ENCODE measurements at regions not wholly inside any gene's neighbourhood (a gene's known extent, or its start where the extent isn't known, plus 50 kb on each side); places are given as distances from the start of the nearest gene placed in this dataset.
A peak's percentile ranks its signal among the peaks of the same experiment; 100 is the strongest.

DNA sequence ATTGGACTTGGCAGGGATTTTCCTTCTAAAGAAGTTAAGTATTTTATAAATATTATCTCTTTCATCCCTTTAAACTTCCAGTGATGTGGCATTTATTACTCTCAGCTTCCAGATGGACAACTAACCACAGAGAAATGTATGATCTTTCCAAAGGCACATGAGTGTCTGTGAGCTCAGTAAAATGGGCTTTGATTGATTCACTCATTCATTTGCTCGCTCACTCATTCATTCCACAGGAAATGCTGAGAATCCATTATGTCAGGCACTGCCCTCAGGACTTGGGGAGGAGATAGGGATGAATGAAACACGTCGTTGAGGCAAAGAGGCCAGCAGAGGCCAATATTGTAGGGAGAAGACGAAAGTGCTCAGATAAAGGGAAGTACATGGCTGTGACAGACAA is 359.3 kb downstream of the EFNB2 start:
- no peak for DNase-seq

GRCh38 chr13:106173891-106174610 is 361.4 kb downstream of the EFNB2 start:
- DNase-seq, result no peak

GRCh38 chr13:106173346-106173745 is 362.1 kb downstream of the EFNB2 start:
- no peak for DNase-seq

DNA sequence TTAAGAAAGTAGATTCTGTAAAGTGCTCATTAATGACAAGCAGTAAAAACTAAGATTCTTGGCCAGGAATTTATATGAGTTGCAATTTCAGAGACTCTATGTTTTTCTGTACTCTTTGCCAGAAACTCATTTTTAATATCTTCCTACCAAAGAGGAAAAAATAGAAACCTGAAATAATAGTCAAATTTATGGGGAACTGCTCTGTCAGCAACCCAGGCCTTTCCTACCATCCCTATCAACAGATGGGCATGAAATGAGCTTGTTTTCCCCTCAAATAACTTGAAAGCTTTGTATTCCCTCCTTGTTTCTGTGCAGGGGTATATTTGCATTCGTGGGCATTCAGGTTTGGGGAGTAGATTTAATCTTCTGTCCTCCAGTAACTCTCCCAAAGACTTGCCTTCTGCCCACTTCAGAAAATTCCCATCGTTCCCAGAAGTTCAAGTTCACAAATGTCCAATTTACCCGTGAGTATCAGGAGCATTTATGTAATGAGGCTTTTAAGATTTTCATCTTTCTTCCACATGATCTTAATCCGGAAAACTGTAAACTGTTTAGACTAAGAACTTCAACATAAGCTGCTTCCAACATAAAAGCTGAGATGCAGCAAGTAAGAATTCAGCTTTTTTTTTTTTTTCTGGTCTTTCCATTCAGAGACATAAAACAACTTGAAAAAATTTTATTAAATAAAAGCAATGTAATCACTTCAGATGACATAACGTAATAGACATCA is 363.1 kb downstream of the EFNB2 start:
- DNase-seq, result no peak

DNA sequence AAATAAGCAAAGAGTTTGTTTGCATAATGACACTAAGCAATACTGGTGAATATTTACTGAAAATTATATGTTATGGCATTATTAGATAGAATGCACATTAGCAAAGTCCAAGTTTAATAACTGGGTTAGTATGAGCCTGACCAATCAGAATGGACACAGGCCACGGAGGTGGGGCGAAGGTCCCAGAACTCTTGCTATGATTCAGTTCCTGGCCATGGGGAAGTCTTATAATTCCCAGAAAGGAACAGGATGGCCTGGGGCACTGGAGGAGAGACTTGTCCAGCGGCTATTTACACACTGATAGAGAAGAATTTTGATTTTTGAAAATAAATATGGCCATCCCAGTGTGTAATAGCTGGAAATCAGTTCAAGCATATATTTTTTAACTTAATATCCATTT is 372.0 kb downstream of the EFNB2 start:
- DNase-seq, result no peak

DNA sequence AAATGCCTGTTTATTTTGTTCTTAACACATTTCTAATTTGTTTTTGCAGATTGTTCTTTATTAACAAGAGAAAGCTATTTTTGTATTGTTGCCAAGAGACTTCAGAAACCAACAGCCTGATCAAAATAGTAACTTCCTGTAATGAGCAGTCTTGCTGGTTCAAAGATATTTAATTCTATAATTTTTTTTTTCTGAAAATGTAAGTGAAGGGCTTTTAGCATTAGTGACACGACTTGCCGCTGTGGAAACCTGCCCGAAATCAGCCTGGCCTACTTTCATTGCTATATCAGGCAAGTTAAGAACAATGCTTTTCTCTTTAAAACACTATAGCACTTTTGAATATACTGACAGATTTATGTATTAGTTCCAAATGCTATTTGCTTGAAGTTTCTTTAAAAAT is 374.3 kb downstream of the EFNB2 start:
- DNase-seq, result no peak

DNA sequence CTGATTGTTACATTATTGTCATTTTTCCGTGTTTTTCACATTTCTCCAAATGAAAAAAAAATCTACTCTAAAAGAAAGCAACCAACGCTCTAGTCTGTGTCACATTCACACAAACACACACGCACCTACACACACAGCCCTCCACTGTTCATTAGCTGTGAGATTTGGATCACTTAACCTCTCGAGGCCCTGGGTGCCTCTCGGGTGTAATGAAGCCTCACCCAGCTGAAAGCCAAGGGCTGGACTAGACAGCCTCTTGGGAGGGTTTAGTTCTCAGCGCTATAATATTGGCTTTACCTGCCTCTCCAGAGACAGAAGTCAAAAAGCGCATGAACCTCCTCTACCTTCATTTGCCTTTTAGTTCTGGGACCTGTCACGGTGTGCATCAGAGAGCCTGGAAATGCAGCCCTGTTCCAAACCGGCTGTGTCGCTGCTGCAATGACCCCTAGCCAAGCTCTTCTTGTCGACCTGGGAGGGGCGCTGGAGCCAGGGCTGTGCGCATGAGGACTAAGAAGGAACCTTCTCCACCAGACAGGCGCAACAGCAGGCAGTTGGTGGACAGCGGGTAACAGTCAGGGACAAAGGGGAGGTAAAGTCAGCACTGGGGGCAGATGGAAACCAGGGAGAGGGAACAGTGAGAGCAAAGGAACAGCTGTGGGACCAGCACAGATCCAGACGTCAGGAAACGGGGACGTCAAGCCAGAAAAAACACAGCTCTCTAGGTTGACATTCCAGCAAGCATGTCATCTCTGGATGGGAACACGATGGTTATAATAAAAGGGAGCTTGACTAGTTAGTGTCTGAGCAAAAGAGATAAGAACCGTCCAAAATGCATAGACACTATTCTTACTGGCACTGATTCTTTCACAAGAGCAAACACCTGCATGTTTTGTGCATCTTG is 375.9 kb downstream of the EFNB2 start:
- DNase-seq, result no peak

DNA sequence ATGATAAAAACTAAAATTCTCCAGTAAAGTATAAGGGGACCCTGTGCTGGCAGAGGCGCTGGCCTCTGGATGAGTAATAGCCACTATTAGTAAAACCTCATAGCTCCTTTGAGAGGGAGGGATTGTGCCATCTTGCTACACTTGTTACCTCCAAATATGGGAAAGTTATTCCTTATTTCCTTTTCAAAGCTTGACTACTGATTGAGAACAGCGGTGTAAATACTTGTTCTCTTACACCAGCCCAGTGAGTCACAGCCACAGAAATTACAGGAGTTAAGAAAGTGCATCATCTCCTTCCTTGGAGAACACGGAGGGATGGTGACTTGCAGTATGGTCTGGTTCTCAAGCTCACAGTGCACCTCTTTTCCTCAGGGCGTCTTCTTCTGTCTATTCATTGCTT is 379.0 kb downstream of the EFNB2 start:
- no peak for DNase-seq

- DNase-seq, result no peak
These were observed 380.1 kb downstream of the EFNB2 start for GRCh38 chr13:106155411-106155810.

GRCh38 chr13:106153876-106154275 is 381.6 kb downstream of the EFNB2 start:
- DNase-seq, result no peak

GRCh38 chr13:106153041-106153440 is 382.4 kb downstream of the EFNB2 start:
- DNase-seq, result no peak

GRCh38 chr13:106152047-106152446 is 383.4 kb downstream of the EFNB2 start:
- DNase-seq, result no peak

DNA sequence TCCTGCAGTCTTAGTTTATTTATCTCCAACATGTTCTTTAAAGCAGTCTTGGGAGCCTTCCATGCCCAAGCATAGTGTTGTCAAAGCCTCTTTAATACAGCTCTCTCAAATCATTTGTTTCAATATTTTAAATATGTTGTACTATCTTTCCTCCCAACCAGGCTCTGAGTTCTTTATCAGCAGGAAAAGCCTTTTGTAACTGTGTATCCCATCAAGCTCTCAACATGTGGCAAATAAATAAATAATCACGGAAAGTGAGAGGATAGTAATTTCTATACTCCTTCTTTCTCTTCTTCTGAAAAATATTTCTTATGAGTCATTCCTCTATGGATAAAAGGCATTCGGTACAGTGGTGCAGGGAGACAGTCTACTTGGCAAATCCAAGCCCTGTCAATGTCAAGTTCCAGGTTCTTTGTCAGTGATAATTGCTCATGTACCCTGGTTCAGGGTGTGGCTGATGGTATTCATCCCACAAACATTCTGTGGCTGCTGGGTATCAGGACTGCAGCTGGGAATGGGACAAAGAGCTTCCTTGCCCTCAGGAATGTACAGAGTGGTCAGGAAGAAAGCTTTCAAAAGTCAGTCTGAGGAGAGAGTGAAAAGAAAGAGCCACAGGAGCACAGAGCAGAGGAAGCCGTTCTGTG is 384.3 kb downstream of the EFNB2 start:
- DNase-seq, result no peak

GRCh38 chr13:106145997-106146864 is 389.2 kb downstream of the EFNB2 start:
- DNase-seq, result no peak

- no peak for DNase-seq
These were observed 390.4 kb downstream of the EFNB2 start for GRCh38 chr13:106145070-106145469.

GRCh38 chr13:106143930-106144709 is 391.3 kb downstream of the EFNB2 start:
- peak; percentile 42 to 45 for DNase-seq

DNA sequence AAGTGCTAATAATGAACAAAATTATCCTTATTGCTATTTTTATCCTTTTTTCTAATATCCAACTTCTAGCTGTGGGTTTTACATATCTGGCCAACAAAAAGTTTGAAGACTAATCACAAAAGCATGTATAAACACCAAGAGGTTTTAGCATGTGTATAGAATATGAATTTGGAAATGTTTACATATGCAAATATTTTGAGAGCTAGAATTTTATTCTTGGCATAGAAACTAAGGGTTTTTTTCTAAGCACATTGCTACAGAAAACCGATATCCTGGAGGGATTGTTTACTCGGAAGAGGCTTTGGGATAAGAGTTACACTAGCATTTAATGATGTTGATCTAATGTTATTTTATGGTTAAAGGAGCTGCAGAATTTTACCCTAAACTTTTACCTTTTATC is 392.1 kb downstream of the EFNB2 start:
- DNase-seq, result no peak

DNA sequence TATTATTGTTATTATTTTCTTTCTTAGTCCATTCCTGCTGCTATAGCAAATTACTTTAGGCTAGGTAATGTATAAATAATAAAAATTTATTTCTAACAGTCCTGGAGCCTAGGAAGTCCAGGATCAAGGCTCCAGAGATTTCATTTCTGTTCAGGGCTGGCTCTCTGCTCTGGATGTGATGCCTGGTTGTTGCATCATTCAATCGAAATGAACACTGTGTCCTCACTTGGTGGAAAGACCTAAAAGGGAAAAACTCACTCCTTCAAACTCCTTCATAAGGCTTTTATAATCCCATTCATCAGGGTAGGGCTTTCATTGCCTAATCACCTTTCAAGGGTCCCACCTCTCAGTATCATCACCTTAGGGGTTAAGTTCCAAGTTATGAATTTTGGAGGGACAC is 395.0 kb downstream of the EFNB2 start:
- no peak for DNase-seq

GRCh38 chr13:106139942-106140341 is 395.5 kb downstream of the EFNB2 start:
- no peak for DNase-seq

DNA sequence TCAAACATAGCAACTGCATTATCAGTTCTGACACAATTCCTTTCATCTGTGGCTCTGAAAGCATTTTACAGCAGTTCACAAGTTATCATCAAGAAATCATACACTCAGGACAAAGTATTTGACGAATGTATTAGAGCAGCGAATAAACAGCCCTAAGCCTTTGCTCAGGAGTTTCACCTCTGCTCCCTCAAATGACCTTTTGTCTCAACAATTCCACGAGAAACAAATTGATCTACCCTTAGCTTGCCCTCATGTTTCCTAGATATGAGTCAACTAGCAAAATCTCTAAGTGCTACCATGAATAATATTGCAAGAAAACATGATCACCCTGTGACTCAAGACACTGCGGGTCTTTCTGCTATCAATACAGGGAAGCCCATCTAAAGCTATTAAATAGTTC is 396.1 kb downstream of the EFNB2 start:
- DNase-seq, result no peak

Measured in right lung (tissue), 2 donors.